Upper lobe of left lung (tissue), 4 donors: ENCODE measurements at regions not wholly inside any gene's neighbourhood (a gene's known extent, or its start where the extent isn't known, plus 50 kb on each side); places are given as distances from the start of the nearest gene placed in this dataset.

Experiments used
- CTCF ChIP-seq, 6 experiments: fragments of 450-650 bp in 4 of 6; fragments of 200-600 bp in 2 of 6; sonication (generic) in 2 of 6; IDR thresholded peaks; one replicate each; pipeline ENCODE4 v1.5.1; 2016 to 2019; ENCODE audit warnings: antibody characterized with exemption in 6 of 6
- POLR2A ChIP-seq, 4 donors: fragments of 450-650 bp; IDR thresholded peaks; one replicate each; pipeline ENCODE4 v1.5.1; 2016 to 2017; ENCODE audit warnings: antibody characterized with exemption in 4 of 4, mild to moderate bottlenecking in 2 of 4

- TF ChIP-seq CTCF (IDR thresholded peaks at IDR 0.05) (no peak), POLR2A (IDR thresholded peaks at IDR 0.05) (no peak)
Measured at GRCh38 chr11:70853770-70854108, 398.6 kb downstream of the SHANK2 start.
